ENCODE measurements at regions not wholly inside any gene's neighbourhood (a gene's known extent, or its start where the extent isn't known, plus 50 kb on each side); places are given as distances from the start of the nearest gene placed in this dataset.
"Not testable (repeated sequence)": the region's sequence is repeated elsewhere in the genome, so short reads cannot be mapped to it uniquely, and the experiment has no call there.

DNA sequence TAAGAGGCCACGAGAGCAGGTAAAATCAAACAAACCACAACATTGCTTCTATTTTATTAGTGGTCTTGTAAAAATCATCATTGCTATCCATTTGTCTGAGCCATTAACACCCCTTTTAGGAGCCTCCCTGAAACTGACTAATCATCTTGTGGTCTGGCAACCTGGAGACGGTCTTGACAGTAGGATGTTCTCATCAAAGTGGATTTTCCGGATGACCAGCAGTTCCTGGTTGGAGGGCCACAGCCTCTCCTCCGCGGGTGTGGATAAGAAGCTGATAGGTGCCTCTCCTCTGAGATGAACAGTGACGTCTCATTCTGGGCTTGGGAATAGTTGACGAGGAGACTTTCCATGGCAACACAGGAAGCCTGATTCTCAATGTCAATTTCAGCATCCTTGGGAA lies 490.7 kb downstream of the TYW1 start:
- H3K9me3 ChIP-seq, result no peaks in the 10 kb centered on the region

DNA sequence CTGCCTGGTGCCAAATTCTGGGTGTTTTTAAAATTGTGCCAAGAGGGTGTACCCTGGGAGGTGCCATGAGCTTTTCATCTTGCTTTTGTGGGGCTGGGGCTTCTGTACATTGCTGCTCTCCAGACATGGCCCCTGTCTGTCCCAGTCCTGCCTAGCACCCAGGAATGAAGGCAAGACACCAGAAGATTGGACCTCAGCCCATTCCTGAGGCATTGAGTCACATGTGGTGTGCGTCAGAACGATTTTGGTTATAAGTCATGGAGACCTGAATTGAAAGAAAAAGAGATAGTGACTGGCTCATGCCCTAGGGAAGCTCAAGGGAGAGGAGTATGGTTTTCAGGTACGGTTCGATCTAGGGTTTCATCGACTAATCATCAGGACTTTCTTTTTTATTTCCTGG lies 493.2 kb downstream of the TYW1 start:
- Histone ChIP-seq H3K27ac (no peak overlapping the region), H3K9me3 (no peaks in the 10 kb centered on the region), H3K36me3 (no peaks in the 10 kb centered on the region), H3K4me1 (no peaks in the 10 kb centered on the region), H3K4me3 (no peak overlapping the region), H3K27me3 (no peaks in the 10 kb centered on the region)
- TF ChIP-seq, protein P1, sequence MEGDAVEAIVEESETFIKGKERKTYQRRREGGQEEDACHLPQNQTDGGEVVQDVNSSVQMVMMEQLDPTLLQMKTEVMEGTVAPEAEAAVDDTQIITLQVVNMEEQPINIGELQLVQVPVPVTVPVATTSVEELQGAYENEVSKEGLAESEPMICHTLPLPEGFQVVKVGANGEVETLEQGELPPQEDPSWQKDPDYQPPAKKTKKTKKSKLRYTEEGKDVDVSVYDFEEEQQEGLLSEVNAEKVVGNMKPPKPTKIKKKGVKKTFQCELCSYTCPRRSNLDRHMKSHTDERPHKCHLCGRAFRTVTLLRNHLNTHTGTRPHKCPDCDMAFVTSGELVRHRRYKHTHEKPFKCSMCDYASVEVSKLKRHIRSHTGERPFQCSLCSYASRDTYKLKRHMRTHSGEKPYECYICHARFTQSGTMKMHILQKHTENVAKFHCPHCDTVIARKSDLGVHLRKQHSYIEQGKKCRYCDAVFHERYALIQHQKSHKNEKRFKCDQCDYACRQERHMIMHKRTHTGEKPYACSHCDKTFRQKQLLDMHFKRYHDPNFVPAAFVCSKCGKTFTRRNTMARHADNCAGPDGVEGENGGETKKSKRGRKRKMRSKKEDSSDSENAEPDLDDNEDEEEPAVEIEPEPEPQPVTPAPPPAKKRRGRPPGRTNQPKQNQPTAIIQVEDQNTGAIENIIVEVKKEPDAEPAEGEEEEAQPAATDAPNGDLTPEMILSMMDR (IDR thresholded peaks at IDR 0.05), result no peak
- no peak for DNase-seq (ENCODE audit: low spot score in 2 of 2)
- intact Hi-C loops (cut with DNase I), result no loop called here

More for the DNA sequence above, 490.7 kb downstream of the TYW1 start:
- H3K4me3 ChIP-seq, result no peak overlapping the region
- DNase-seq (ENCODE audit: low spot score in 2 of 2), result no peak
- H3K36me3 ChIP-seq, result no peaks in the 10 kb centered on the region
- TF ChIP-seq, protein P1 (IDR thresholded peaks at IDR 0.05), result no peak
- no peaks in the 10 kb centered on the region for H3K27me3 ChIP-seq
- no peak overlapping the region for H3K27ac ChIP-seq
- intact Hi-C loops (cut with DNase I), result no loop called here
- H3K4me1 ChIP-seq, result no peaks in the 10 kb centered on the region

DNA sequence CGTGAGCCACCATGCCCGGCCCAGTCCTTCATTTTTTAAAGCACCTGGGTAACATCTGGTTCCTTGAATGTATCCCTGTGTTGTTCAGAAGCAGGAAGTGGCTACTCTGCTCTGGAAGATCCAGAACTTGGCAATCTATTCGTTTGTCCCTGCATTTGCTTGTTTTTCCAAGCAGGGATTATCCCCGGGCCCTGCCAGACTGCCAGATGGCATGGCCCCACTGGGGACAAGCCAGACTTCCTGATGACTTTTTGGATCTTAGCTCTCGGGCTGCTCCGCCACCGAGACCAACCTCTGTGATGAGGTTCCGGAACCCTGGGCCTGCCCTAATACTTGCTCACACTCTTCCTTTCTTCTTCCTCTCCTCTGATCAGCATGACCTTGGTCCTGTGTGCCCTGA lies 496.7 kb downstream of the TYW1 start:
- H3K4me1 ChIP-seq, result no peaks in the 10 kb centered on the region
- H3K36me3 ChIP-seq, result no peaks in the 10 kb centered on the region
- no peak overlapping the region for H3K4me3 ChIP-seq
- TF ChIP-seq, protein P1 (IDR thresholded peaks at IDR 0.05), result no peak
- DNase-seq (ENCODE audit: low spot score in 2 of 2), result no peak
- intact Hi-C loops (cut with DNase I), result no loop called here
- no peak overlapping the region for H3K27ac ChIP-seq
- no peaks in the 10 kb centered on the region for H3K27me3 ChIP-seq
- no peaks in the 10 kb centered on the region for H3K9me3 ChIP-seq

DNA sequence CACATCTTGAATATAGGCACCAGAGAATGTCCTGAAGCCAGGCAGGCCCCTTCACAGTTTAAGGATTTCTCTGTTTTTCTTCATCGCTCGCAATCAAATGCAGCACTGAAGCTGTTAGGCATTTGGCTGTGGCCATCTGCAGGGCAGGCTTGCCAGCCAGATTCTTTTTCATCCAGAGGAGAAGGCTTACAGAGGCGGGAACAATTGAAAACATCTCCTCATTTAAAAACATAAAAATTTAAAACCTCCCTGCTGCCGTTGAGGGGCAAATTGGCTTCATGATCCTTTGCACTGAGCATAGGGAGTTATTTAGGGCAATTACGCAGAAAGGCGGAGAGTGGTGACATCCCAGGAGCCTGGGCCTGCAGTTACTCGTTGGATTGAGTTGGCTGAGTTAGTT lies 500.0 kb downstream of the TYW1 start:
- Histone ChIP-seq H3K9me3 (no peaks in the 10 kb centered on the region), H3K4me3 (no peak overlapping the region), H3K36me3 (no peaks in the 10 kb centered on the region), H3K27ac (no peak overlapping the region), H3K4me1 (no peaks in the 10 kb centered on the region), H3K27me3 (no peaks in the 10 kb centered on the region)
- TF ChIP-seq, protein P1 (IDR thresholded peaks at IDR 0.05), result no peak
- intact Hi-C loops (cut with DNase I), result no loop called here
- no peak for DNase-seq (ENCODE audit: low spot score in 2 of 2)

DNA sequence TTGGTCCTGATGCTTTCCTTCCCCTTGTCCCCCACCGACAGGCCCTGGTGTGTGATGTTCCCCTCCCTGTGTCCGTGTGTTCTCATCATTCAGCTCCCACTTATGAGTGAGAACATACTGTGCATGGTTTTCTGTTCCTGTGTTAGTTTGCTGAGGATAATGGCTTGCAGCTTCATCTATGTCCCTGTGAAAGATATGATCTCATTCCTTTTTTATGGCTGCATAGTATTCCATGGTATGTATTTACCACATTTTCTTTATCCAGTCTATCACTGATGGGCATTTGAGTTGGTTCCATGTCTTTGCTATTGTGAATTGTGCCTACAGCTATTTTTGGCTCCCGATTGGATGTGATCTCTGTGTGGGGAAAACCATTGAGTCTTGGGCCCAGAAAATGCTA lies 501.3 kb downstream of the TYW1 start:
- H3K9me3 ChIP-seq; H3K4me1 ChIP-seq; DNase-seq (ENCODE audit: low spot score in 2 of 2); intact Hi-C loops (cut with DNase I); H3K27ac ChIP-seq; H3K4me3 ChIP-seq; H3K36me3 ChIP-seq; H3K27me3 ChIP-seq: not testable (repeated sequence)

DNA sequence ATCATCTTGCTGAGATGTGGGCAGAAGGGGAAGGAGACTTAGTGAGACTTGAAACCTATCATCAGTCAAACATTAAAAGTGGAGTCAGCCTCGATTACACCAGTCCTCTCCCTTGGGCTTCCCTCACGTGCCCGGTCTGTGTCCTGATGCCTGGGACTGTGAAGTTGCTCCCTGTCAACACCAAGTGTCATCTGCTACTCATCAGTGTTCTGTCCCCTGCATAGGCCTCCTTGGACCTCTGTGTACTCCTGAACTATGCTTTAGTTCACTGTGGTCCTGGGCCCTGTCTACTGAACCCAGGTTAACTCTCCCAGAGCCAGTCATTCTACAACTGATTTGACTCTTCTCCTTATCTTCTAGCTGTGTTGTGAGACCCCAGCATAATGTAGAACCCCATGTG lies 506.3 kb downstream of the TYW1 start:
- Histone ChIP-seq H3K27ac (no peak overlapping the region), H3K4me3 (no peak overlapping the region)
- TF ChIP-seq, protein P1 (IDR thresholded peaks at IDR 0.05), result no peak

More for the DNA sequence above, 506.3 kb downstream of the TYW1 start:
- no peak for DNase-seq (ENCODE audit: low spot score in 2 of 2)
- intact Hi-C loops (cut with DNase I), result no loop called here
- Histone ChIP-seq H3K4me1 (no peaks in the 10 kb centered on the region), H3K27me3 (no peaks in the 10 kb centered on the region), H3K36me3 (no peaks in the 10 kb centered on the region), H3K9me3 (no peaks in the 10 kb centered on the region)
